ENCODE measurements at regions not wholly inside any gene's neighbourhood (a gene's known extent, or its start where the extent isn't known, plus 50 kb on each side); places are given as distances from the start of the nearest gene placed in this dataset.

DNA sequence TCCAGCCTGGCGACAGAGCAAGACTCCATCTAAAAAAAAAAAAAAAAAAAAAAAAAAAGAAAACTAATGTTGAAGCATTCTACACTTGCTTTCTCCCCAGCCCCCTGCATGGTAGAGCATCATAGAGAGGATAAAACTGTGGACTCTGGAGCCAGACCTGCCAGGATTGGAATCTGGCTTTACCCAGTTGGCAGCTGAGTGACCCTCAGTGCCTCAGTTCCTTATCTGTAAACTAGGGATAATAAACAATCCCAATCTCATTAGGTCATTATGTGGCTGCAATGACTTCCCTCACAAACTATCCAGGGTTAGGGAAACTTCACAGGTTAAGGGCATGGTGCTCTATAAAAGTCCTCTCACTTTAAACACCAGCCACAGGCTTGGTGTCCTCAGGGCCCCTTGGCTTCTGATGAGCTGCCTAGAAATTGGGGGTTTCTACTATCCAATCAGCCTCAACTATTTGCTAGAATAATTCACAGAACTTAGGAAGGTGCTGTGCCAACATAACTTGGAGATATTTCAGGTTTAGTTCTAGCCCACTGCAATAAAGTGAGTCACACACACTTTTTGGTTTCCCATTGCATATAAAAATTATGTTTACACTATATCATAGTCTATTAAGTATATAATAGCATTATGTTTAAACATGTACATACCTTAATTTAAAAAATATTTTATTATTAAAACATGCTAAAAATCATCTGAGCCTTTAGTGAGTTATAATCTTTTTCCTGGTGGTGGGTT lies 180.5 kb upstream of the B3GALT2 start:
- no peaks in the 10 kb centered on the region for H3K79me2 ChIP-seq (ENCODE audit: control insufficient read depth, low read length)
- H3K36me3 ChIP-seq (ENCODE audit: control insufficient read depth, low read length) = no peaks in the 10 kb centered on the region
- no peaks in the 10 kb centered on the region for H3K9me2 ChIP-seq (replicated peaks; ENCODE audit: control insufficient read depth, low read length)
- no peaks in the 10 kb centered on the region for H3K27me3 ChIP-seq (ENCODE audit: control insufficient read depth, low read length)
- no peak overlapping the region for H3K27ac ChIP-seq (ENCODE audit: low read depth, low read length)
- H3K4me2 ChIP-seq (ENCODE audit: low read length) = no peak overlapping the region
- no peaks in the 10 kb centered on the region for H3K9me3 ChIP-seq (ENCODE audit: control insufficient read depth, insufficient read depth, low read length)
- H3K4me1 ChIP-seq (ENCODE audit: control insufficient read depth, low read length) = peaks cover 4% of the 10 kb centered on the region; the same call in 1 of the 2 replicates
- no peaks in the 10 kb centered on the region for H4K20me1 ChIP-seq (ENCODE audit: control insufficient read depth, insufficient read depth, low read depth, low read length)
- no peak for TF ChIP-seq EZH2phosphoT487 (IDR thresholded peaks at IDR 0.05; ENCODE audit: borderline replicate concordance, low read length)
- no peak for TF ChIP-seq CTCF (IDR thresholded peaks at IDR 0.05; ENCODE audit: low read depth, low read length, poor library complexity, severe bottlenecking)
- H3F3A ChIP-seq (ENCODE audit: control insufficient read depth, insufficient read depth) = no peaks in the 10 kb centered on the region
- no peak overlapping the region for H3K4me3 ChIP-seq (ENCODE audit: low read length)

GRCh38 chr1:193365966-193366365 lies 179.6 kb upstream of the B3GALT2 start:
- H4K20me1 ChIP-seq (ENCODE audit: control insufficient read depth, insufficient read depth, low read depth, low read length) = no peaks in the 10 kb centered on the region
- no peaks in the 10 kb centered on the region for H3K36me3 ChIP-seq (ENCODE audit: control insufficient read depth, low read length)
- no peaks in the 10 kb centered on the region for H3K79me2 ChIP-seq (ENCODE audit: control insufficient read depth, low read length)
- H3K27me3 ChIP-seq (ENCODE audit: control insufficient read depth, low read length) = no peaks in the 10 kb centered on the region
- no peaks in the 10 kb centered on the region for H3K9me2 ChIP-seq (replicated peaks; ENCODE audit: control insufficient read depth, low read length)
- no peaks in the 10 kb centered on the region for H3F3A ChIP-seq (ENCODE audit: control insufficient read depth, insufficient read depth)
- TF ChIP-seq CTCF (IDR thresholded peaks at IDR 0.05; ENCODE audit: low read depth, low read length, poor library complexity, severe bottlenecking) (no peak), EZH2phosphoT487 (IDR thresholded peaks at IDR 0.05; ENCODE audit: borderline replicate concordance, low read length) (no peak)
- H3K4me2 ChIP-seq (ENCODE audit: low read length) = no peak overlapping the region
- H3K27ac ChIP-seq (ENCODE audit: low read depth, low read length) = no peak overlapping the region
- H3K9me3 ChIP-seq (ENCODE audit: control insufficient read depth, insufficient read depth, low read length) = no peaks in the 10 kb centered on the region
- H3K4me1 ChIP-seq (ENCODE audit: control insufficient read depth, low read length) = peaks cover 4% of the 10 kb centered on the region; the same call in 1 of the 2 replicates
- H3K4me3 ChIP-seq (ENCODE audit: low read length) = no peak overlapping the region

GRCh38 chr1:193359631-193360030 lies 173.2 kb upstream of the B3GALT2 start:
- Histone ChIP-seq H4K20me1 (ENCODE audit: control insufficient read depth, insufficient read depth, low read depth, low read length) (no peaks in the 10 kb centered on the region), H3K36me3 (ENCODE audit: control insufficient read depth, low read length) (no peaks in the 10 kb centered on the region), H3F3A (ENCODE audit: control insufficient read depth, insufficient read depth) (no peaks in the 10 kb centered on the region), H3K9me3 (ENCODE audit: control insufficient read depth, insufficient read depth, low read length) (no peaks in the 10 kb centered on the region), H3K4me3 (ENCODE audit: low read length) (no peak overlapping the region), H3K27me3 (ENCODE audit: control insufficient read depth, low read length) (no peaks in the 10 kb centered on the region), H3K79me2 (ENCODE audit: control insufficient read depth, low read length) (no peaks in the 10 kb centered on the region), H3K4me1 (ENCODE audit: control insufficient read depth, low read length) (no peaks in the 10 kb centered on the region), H3K4me2 (ENCODE audit: low read length) (no peak overlapping the region), H3K9me2 (replicated peaks; ENCODE audit: control insufficient read depth, low read length) (no peaks in the 10 kb centered on the region), H3K27ac (ENCODE audit: low read depth, low read length) (no peak overlapping the region)
- TF ChIP-seq CTCF (IDR thresholded peaks at IDR 0.05; ENCODE audit: low read depth, low read length, poor library complexity, severe bottlenecking) (no peak), EZH2phosphoT487 (IDR thresholded peaks at IDR 0.05; ENCODE audit: borderline replicate concordance, low read length) (no peak)
